Esophagus muscularis mucosa (tissue), 4 donors: ENCODE measurements at regions not wholly inside any gene's neighbourhood (a gene's known extent, or its start where the extent isn't known, plus 50 kb on each side); places are given as distances from the start of the nearest gene placed in this dataset.

Experiments
- DNase-seq: peaks from one replicate; pipeline ENCODE4 v3.0.0-alpha.2; 2017; ENCODE audit errors: extremely low spot score
- H3K27ac ChIP-seq, 4 donors: fragments of 200-600 bp; sonication (generic); replicated peaks in 1 of 4; 1 replicate in 3 of 4; 2 replicates in 1 of 4; pipeline ENCODE4 v1.5.1; 2016 to 2019; ENCODE audit warnings: mild to moderate bottlenecking in 1 of 4
- H3K27me3 ChIP-seq, 4 donors: fragments of 200-600 bp; sonication (generic); one replicate each; pipeline versions ENCODE4 v1.5.1 to v1.6.0; 2016 to 2019
- H3K36me3 ChIP-seq, 4 donors: fragments of 200-600 bp; sonication (generic); one replicate each; pipeline ENCODE4 v1.5.1; 2016 to 2019
- H3K4me1 ChIP-seq, 4 donors: fragments of 200-600 bp; sonication (generic); one replicate each; pipeline ENCODE4 v1.5.1; 2016 to 2019
- H3K4me3 ChIP-seq, 4 donors: fragments of 200-600 bp; sonication (generic); 1 replicate in 2 of 4; 2 replicates in 2 of 4; pipeline ENCODE4 v1.5.1; 2016 to 2019; ENCODE audit warnings: mild to moderate bottlenecking in 4 of 4, moderate library complexity in 1 of 4
- H3K9me3 ChIP-seq, 4 donors: fragments of 200-600 bp; sonication (generic); 1 replicate in 3 of 4; 2 replicates in 1 of 4; pipeline ENCODE4 v1.5.1; 2016 to 2019
- CTCF ChIP-seq, 3 experiments: fragments of 200-600 bp in 2 of 3; fragments of 450-650 bp in 1 of 3; sonication (generic) in 2 of 3; IDR thresholded peaks; one replicate each; pipeline ENCODE4 v1.5.1; 2017 to 2019; ENCODE audit warnings: antibody characterized with exemption in 3 of 3, mild to moderate bottlenecking in 2 of 3, moderate library complexity in 1 of 3
- EP300 ChIP-seq: sonication (generic); formaldehyde crosslinking; IDR thresholded peaks from one replicate; pipeline ENCODE4 v1.6.1; 2017; ENCODE audit warnings: antibody characterized with exemption
- POLR2A ChIP-seq: fragments of 450-650 bp; IDR thresholded peaks from one replicate; pipeline ENCODE4 v1.6.1; 2017; ENCODE audit warnings: antibody characterized with exemption, moderate library complexity, mild to moderate bottlenecking, low read depth
- POLR2AphosphoS5 ChIP-seq, 2 donors: sonication (generic); formaldehyde crosslinking; IDR thresholded peaks; one replicate each; pipeline ENCODE4 v1.6.1; 2017; ENCODE audit warnings: antibody characterized with exemption in 2 of 2
- WGBS: methylation state at CpG from one replicate; pipeline ENCODE4 v1.1.5; 2018; 5-methylcytosine and 5-hydroxymethylcytosine counted together
- intact Hi-C: fragments of 100-400 bp; cut with DNase I; formaldehyde crosslinking; loops from one replicate; pipeline ENCODE4 v1.15.1; 2023

- Histone ChIP-seq H3K4me3 (no peak overlapping the region), H3K27ac (no peak overlapping the region), H3K9me3 (no peaks in the 10 kb centered on the region), H3K27me3 (peaks cover 0 to 28% (median 0%) of the 10 kb centered on the region in 4 donors), H3K4me1 (peaks cover 11 to 12% (median 11%) of the 10 kb centered on the region in 4 donors), H3K36me3 (no peaks in the 10 kb centered on the region)
- peak; percentile 74 for DNase-seq
- intact Hi-C loops = no loop called here
- TF ChIP-seq EP300 (no peak), POLR2AphosphoS5 (IDR thresholded peaks at IDR 0.05) (no peak), CTCF (IDR thresholded peaks at IDR 0.05) (no peak), POLR2A (no peak)
- 87% methylated on average over 5 of the region's 5 CpGs for WGBS
Observed at GRCh38 chr3:184465883-184466412, 86.1 kb downstream of the CHRD start.

DNA sequence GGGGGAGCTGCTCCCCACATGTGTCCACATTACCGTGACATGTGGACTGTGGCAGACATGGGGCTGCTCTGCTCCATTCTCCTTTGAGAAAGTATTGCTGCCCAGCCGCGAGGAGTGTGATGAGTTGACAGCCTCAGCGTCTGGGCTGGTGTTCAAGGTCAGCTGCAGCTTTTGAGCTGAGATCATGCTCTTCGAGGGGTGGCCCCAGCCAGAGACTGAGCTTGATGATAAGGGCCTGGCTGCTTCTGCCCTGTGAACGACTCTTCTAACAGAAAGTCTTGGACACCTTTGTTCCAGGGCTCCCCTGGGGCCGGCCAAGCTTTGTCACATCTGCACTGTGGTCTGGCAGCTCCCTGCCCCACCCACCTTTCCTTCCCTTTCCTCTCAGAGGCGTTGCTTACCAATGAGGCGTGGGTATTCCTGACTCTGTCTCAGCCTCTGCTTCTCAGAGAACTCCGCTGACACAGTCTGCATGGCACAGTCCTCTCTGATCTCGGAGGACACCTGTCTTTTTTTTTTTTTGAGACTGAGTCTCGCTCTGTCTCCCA, 86.6 kb downstream of the CHRD start:
- TF ChIP-seq CTCF (IDR thresholded peaks at IDR 0.05) (no peak), POLR2AphosphoS5 (IDR thresholded peaks at IDR 0.05) (peak in 1 of 2 donors; percentile 15), EP300 (no peak)
- Histone ChIP-seq H3K27me3 (peaks cover 0 to 28% (median 0%) of the 10 kb centered on the region in 4 donors), H3K27ac (no peak overlapping the region), H3K36me3 (no peaks in the 10 kb centered on the region), H3K4me3 (no peak overlapping the region), H3K9me3 (no peaks in the 10 kb centered on the region), H3K4me1 (peaks cover 11 to 12% (median 11%) of the 10 kb centered on the region in 4 donors)
- WGBS = 29% methylated on average over 11 of the region's 12 CpGs
- peak; percentile 91 for DNase-seq
- intact Hi-C loops = no loop called here

- peak; percentile 60 for DNase-seq
- TF ChIP-seq POLR2A (no peak), POLR2AphosphoS5 (IDR thresholded peaks at IDR 0.05) (no peak), CTCF (IDR thresholded peaks at IDR 0.05) (no peak), EP300 (no peak)
- 86% methylated on average over 5 of the region's 9 CpGs for WGBS
- intact Hi-C loops = no loop called here
- Histone ChIP-seq H3K4me3 (no peak overlapping the region), H3K4me1 (peaks cover 11 to 12% (median 11%) of the 10 kb centered on the region in 4 donors), H3K36me3 (no peaks in the 10 kb centered on the region), H3K27me3 (peaks cover 0 to 28% (median 0%) of the 10 kb centered on the region in 4 donors), H3K27ac (no peak overlapping the region), H3K9me3 (no peaks in the 10 kb centered on the region)
Observed at GRCh38 chr3:184467171-184467570, 87.3 kb downstream of the CHRD start.

DNA sequence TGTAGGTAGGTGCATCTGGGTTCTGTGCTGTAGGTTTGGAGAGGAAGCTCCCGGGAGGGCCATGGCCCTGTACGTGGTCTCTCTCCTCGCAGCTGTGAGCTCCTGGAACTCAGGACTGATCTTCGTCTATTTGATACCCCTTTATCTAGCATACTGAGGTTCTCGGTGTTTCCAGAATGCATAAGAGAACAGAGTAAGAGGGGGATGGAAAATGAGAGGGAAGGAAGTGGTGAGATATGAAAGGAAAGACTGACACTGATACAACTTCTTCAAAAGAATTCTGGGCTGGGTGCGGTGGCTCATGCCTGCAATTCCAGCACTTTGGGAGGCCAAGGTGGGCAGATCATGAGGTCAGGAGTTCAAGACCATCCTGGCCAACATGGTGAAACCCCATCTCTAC, 90.7 kb downstream of the CHRD start:
- peak; percentile 42 for DNase-seq
- H3K4me3 ChIP-seq = no peak overlapping the region
- TF ChIP-seq EP300 (no peak), POLR2AphosphoS5 (IDR thresholded peaks at IDR 0.05) (no peak)
- no peaks in the 10 kb centered on the region for H3K36me3 ChIP-seq
- intact Hi-C loops = loop anchor here (10.0 kb wide), 1 partner anchor 56 kb away; no protein-coding TSS in a partner anchor
- H3K4me1 ChIP-seq = peaks cover 11 to 12% (median 11%) of the 10 kb centered on the region in 4 donors
- peaks cover 0 to 36% (median 0%) of the 10 kb centered on the region in 4 donors for H3K27me3 ChIP-seq
- H3K9me3 ChIP-seq = no peaks in the 10 kb centered on the region
- 70% methylated on average over 6 of the region's 6 CpGs for WGBS
- no peak overlapping the region for H3K27ac ChIP-seq

GRCh38 chr3:184471439-184471838, 90.1 kb upstream of the EPHB3 start:
- no peak overlapping the region for H3K4me3 ChIP-seq
- TF ChIP-seq EP300 = no peak
- TF ChIP-seq POLR2AphosphoS5 (IDR thresholded peaks at IDR 0.05) = no peak
- TF ChIP-seq POLR2A = no peak
- no peak for TF ChIP-seq CTCF (IDR thresholded peaks at IDR 0.05)
- intact Hi-C loops = loop anchor here (10.0 kb wide), 1 partner anchor 57 kb away; no protein-coding TSS in a partner anchor
- H3K9me3 ChIP-seq = no peaks in the 10 kb centered on the region
- peak; percentile 57 for DNase-seq
- H3K27me3 ChIP-seq = peaks cover 0 to 36% (median 0%) of the 10 kb centered on the region in 4 donors
- no peak overlapping the region for H3K27ac ChIP-seq
- no peaks in the 10 kb centered on the region for H3K36me3 ChIP-seq
- H3K4me1 ChIP-seq = peaks cover 6 to 7% (median 6%) of the 10 kb centered on the region in 4 donors
- WGBS = 82% methylated on average over 3 of the region's 3 CpGs
